AG04449 (cell line): ENCODE measurements at regions not wholly inside any gene's neighbourhood (a gene's known extent, or its start where the extent isn't known, plus 50 kb on each side); places are given as distances from the start of the nearest gene placed in this dataset.

Experiments
- CTCF ChIA-PET: fragments of 350-600 bp; formaldehyde crosslinking; extraction: SDS; loops from one replicate; lab custom pipeline; 2021; ENCODE audit warnings: antibody characterized with exemption; lab: Yijun Ruan, JAX
- POLR2A ChIA-PET: fragments of 400-600, 350-600 bp; formaldehyde crosslinking; extraction: SDS; loops from one replicate; lab custom pipeline; 2020; ENCODE audit warnings: antibody characterized with exemption, inconsistent platforms; lab: Yijun Ruan, JAX
- DNase-seq: peaks from one replicate; pipeline ENCODE4 v3.0.0-alpha.2; 2010; ENCODE audit warnings: low read depth, low spot score
- H3K4me3 ChIP-seq: 2 replicates; pipeline ENCODE4 v1.5.1; 2011; ENCODE audit warnings: low read depth, mild to moderate bottlenecking, control low read depth, low read length
- TF ChIP-seq, protein P1 (sequence below): IDR thresholded peaks from one replicate; pipeline ENCODE4 v1.5.1; 2011; ENCODE audit warnings: mild to moderate bottlenecking, moderate library complexity, low read length, control low read depth, inconsistent platforms; ENCODE audit not compliant: insufficient read depth; ENCODE audit errors: missing control alignments

DNA sequence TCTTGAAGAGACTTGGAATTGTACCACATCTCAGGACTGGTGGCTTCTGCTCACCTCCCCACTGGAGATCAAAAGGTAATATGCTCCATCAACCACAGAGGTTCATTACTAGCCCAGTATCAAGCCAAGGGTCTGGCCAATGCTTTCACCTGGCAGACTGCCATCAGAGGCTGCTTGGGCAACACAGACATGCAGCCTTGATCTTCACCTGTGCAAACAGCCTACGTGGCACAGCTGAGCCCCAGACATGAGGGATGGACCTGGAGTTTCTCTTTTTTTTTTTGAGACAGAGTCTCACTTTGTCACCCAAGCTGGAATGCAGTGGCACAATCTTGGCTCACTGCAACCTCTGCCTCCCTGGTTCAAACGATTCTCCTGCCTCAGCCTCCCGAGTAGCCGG is 105.6 kb upstream of the HES1 start:
- H3K4me3 ChIP-seq: no peak overlapping the region
- TF ChIP-seq, protein P1, sequence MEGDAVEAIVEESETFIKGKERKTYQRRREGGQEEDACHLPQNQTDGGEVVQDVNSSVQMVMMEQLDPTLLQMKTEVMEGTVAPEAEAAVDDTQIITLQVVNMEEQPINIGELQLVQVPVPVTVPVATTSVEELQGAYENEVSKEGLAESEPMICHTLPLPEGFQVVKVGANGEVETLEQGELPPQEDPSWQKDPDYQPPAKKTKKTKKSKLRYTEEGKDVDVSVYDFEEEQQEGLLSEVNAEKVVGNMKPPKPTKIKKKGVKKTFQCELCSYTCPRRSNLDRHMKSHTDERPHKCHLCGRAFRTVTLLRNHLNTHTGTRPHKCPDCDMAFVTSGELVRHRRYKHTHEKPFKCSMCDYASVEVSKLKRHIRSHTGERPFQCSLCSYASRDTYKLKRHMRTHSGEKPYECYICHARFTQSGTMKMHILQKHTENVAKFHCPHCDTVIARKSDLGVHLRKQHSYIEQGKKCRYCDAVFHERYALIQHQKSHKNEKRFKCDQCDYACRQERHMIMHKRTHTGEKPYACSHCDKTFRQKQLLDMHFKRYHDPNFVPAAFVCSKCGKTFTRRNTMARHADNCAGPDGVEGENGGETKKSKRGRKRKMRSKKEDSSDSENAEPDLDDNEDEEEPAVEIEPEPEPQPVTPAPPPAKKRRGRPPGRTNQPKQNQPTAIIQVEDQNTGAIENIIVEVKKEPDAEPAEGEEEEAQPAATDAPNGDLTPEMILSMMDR: no peak
- ChIA-PET CTCF (no interaction called here), POLR2A (no interaction called here)
- no peak for DNase-seq

DNA sequence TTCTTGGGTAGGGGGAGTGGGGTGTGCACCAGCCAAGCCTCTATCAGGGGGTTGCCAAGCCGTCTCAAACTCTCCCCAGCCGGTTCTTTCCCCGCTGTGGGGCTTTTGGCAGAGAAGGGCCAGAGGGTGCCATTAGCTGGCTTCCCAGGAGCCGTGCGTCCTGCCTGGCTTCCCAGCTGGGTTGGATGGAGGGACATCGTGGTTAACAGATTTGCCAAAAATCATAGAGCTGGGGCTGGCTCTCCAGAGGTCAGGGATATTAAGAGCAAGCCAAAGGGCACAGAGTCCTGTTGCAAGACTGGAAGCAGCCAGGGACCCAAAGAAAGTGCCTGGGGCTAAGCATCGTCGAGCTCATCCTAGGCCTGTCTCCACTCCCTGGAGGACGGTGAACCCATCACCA is 104.6 kb upstream of the HES1 start:
- no peak for DNase-seq
- CTCF ChIA-PET: no interaction called here
- TF ChIP-seq, protein P1: no peak
- POLR2A ChIA-PET: no interaction called here
- no peak overlapping the region for H3K4me3 ChIP-seq

DNA sequence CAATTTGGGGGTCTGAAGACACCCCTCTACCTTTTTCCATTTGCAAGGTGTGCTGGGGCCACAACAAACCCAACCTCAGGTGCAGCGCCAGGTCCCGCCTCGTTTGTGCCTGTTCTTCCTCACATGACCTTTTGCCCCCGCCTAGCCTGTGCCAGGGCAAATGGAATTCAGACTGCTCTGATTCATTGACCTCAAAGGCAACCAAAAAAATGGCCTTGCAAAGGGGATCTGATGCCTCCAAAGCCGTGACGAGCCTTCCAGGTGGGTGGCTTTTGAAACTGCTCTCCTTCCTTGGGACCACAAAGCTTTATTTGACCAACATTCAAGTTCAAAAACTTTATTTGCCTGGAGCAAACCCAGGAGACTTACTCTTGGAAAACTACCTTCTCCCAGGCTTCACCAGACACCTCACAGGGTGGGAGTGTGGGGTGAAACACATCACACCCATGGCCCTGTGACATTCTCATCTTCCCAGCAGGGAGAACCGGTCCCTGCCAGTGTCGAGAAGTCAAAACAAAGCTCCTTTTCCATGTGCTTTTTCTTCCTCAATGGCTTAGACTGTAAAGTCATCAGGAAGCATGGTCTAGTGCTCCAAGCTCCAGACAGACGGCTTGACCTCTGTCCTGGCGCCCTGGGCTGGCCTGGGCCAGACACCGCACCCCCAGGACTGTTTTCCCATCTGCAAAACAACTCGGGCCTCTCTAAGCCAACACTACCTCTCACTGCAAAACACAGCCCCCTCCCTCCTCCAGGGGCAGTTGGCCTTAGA is 103.9 kb upstream of the HES1 start:
- no peak for DNase-seq
- POLR2A ChIA-PET: no interaction called here
- CTCF ChIA-PET: no interaction called here
- TF ChIP-seq, protein P1: no peak
- H3K4me3 ChIP-seq: no peak overlapping the region

DNA sequence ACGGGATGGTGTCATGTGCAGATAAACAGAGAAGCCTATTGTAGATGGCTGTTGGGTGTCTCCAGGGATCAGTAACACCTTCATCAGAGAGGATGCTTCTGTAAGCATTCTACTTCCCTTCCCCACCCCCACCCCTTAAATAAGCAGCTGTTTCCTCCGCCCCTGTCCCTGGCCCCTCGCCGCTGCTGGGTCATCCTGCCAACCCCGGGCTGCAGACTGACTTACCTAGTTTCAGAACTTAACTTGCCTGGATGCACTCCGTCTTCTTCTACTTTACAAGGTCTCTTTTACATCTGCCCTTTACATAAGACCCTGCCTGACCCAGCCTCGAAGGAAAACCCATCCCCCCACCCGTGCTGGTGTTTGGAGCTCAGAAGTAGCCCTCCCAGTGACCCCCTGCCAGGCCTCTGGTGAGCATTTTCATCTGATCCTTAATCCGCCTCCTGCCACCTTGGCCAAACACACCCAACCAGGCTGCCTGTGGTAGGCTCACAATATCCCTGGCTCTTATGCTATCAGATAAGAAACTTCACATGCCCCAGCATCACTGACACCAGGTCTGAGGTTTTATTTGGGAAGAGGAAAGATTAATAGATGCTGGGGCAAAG is 103.0 kb upstream of the HES1 start:
- TF ChIP-seq, protein P1: no peak
- POLR2A ChIA-PET: no interaction called here
- no peak overlapping the region for H3K4me3 ChIP-seq
- no peak for DNase-seq
- CTCF ChIA-PET: no interaction called here

DNA sequence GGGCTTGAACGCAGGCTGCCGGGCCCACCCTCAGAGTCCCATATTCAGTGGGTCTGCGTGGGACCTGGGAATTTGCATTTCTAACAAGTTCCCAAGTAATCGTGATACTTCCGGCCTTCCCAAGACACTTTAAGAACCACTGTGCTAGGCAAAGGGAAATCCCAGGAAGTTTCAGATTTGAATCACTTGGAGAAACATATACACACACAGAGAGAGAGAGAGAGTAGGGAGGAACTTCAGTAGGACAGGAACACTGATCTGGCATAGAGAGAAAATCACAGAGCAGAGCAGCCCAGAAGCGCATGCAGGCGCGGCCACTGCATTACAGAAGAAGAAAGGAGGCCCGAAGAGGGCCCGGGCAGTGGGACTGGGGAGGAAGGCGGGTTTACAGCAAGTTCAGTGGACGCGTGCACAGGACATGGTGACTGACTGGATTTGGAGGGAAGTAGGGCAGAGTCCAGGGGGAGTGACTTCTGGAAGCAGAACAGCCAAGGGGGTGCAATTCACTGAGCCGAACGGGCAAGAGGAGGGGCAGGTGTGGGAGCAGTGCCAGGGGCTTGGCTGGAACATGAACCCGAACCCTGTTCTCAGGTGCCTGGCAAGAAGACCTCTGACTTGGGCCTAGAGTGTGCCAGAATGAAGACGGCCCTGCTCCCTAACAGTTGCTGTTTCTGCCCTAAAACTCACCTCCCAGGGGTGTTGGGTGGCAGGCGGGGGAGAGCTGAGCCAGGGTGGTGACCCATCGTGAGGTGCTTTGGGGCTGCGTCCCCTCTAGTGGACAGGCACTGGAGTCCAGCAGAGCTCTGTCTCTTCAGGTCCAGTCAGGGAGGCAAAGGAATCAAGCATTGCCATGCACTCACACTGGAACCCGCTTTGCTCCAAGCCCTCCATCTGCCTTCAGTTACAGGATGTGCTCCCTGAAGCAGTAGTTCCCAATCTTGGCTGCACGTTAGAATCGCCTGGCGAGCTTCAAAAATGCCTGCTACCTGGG is 101.3 kb upstream of the HES1 start:
- no peak overlapping the region for H3K4me3 ChIP-seq
- TF ChIP-seq, protein P1: no peak
- DNase-seq: no peak
- CTCF ChIA-PET: no interaction called here
- POLR2A ChIA-PET: no interaction called here
